Liver (tissue), 8 donors: ENCODE measurements at regions not wholly inside any gene's neighbourhood (a gene's known extent, or its start where the extent isn't known, plus 50 kb on each side); places are given as distances from the start of the nearest gene placed in this dataset.
A peak's percentile ranks its signal among the peaks of the same experiment; 100 is the strongest.

Experiments used
- DNase-seq: peaks from one replicate; pipeline ENCODE4 v3.0.0-alpha.2; 2017; ENCODE audit warnings: low spot score
- H3K27ac ChIP-seq, 2 donors: one replicate each; pipeline ENCODE4 v1.7.0; 2013; ENCODE audit warnings: inconsistent platforms in 2 of 2, low read length in 2 of 2, control low read depth in 1 of 2, low read depth in 1 of 2, mild to moderate bottlenecking in 1 of 2
- H3K27me3 ChIP-seq, 4 donors: one replicate each; pipeline versions ENCODE4 v1.6.1 to v1.7.0; 2013; ENCODE audit warnings: low read length in 3 of 4, inconsistent platforms in 1 of 4, mild to moderate bottlenecking in 1 of 4, moderate library complexity in 1 of 4; ENCODE audit not compliant: control insufficient read depth in 4 of 4, insufficient read depth in 4 of 4
- H3K36me3 ChIP-seq, 4 donors: one replicate each; pipeline versions ENCODE4 v1.6.1 to v1.7.0; 2013; ENCODE audit warnings: low read length in 3 of 4, mild to moderate bottlenecking in 3 of 4, low read depth in 1 of 4, moderate library complexity in 1 of 4; ENCODE audit not compliant: control insufficient read depth in 4 of 4, insufficient read depth in 3 of 4
- H3K4me1 ChIP-seq, 4 donors: one replicate each; pipeline versions ENCODE4 v1.6.1 to v1.7.0; 2013; ENCODE audit warnings: low read length in 3 of 4, mild to moderate bottlenecking in 3 of 4, moderate library complexity in 1 of 4; ENCODE audit not compliant: control insufficient read depth in 4 of 4, insufficient read depth in 4 of 4
- H3K4me3 ChIP-seq, 3 donors: one replicate each; pipeline versions ENCODE4 v1.6.1 to v1.7.0; 2013; ENCODE audit warnings: low read length in 3 of 3, control low read depth in 1 of 3, low read depth in 1 of 3, mild to moderate bottlenecking in 1 of 3
- H3K9ac ChIP-seq, 2 donors: one replicate each; pipeline ENCODE4 v1.7.0; 2013; ENCODE audit warnings: low read length in 2 of 2, mild to moderate bottlenecking in 2 of 2, moderate library complexity in 2 of 2, control low read depth in 1 of 2, low read depth in 1 of 2
- H3K9me3 ChIP-seq, 4 donors: one replicate each; pipeline versions ENCODE4 v1.6.1 to v1.7.0; 2013; ENCODE audit warnings: low read length in 3 of 4; ENCODE audit not compliant: control insufficient read depth in 4 of 4
- FOXA2 ChIP-seq: IDR thresholded peaks from 2 replicates; pipeline ENCODE4 v1.6.1; 2016; ENCODE audit warnings: antibody characterized with exemption
- GABPA ChIP-seq, 2 donors: IDR thresholded peaks in 1 of 2; conservative IDR thresholded peaks in 1 of 2; 2 replicates each; pipeline ENCODE4 v1.6.1; 2016; ENCODE audit warnings: antibody characterized with exemption in 2 of 2, mild to moderate bottlenecking in 1 of 2, moderate library complexity in 1 of 2
- HNF4A ChIP-seq, 2 donors: conservative IDR thresholded peaks; 2 replicates each; pipeline ENCODE4 v1.6.1; 2016; ENCODE audit warnings: antibody characterized with exemption in 2 of 2, mild to moderate bottlenecking in 2 of 2
- HNF4G ChIP-seq: IDR thresholded peaks from 2 replicates; pipeline ENCODE4 v1.6.1; 2016; ENCODE audit warnings: antibody characterized with exemption
- JUND ChIP-seq, 2 donors: IDR thresholded peaks; 2 replicates each; pipeline ENCODE4 v1.6.1; 2016; ENCODE audit warnings: antibody characterized with exemption in 2 of 2
- NR2F2 ChIP-seq: IDR thresholded peaks from 2 replicates; pipeline ENCODE4 v1.6.1; 2016; ENCODE audit warnings: antibody characterized with exemption
- RAD21 ChIP-seq, 2 donors: IDR thresholded peaks; 2 replicates each; pipeline ENCODE4 v1.6.1; 2016; ENCODE audit warnings: antibody characterized with exemption in 2 of 2, mild to moderate bottlenecking in 2 of 2
- RXRA ChIP-seq, 2 donors: IDR thresholded peaks; 2 replicates each; pipeline ENCODE4 v1.6.1; 2017 to 2018; ENCODE audit warnings: antibody characterized with exemption in 2 of 2, mild to moderate bottlenecking in 1 of 2
- SP1 ChIP-seq: IDR thresholded peaks from 2 replicates; pipeline ENCODE4 v1.6.1; 2018; ENCODE audit warnings: antibody characterized with exemption, mild to moderate bottlenecking
- TAF1 ChIP-seq: conservative IDR thresholded peaks from 2 replicates; pipeline ENCODE4 v1.6.1; 2016; ENCODE audit warnings: antibody characterized with exemption, mild to moderate bottlenecking
- YY1 ChIP-seq: IDR thresholded peaks from 2 replicates; pipeline ENCODE4 v1.6.1; 2016; ENCODE audit warnings: antibody characterized with exemption, mild to moderate bottlenecking
- WGBS: extraction: QIAGEN DNeasy Blood & Tissue Kit; methylation state at CpG from one replicate; pipeline ENCODE4 v1.1.7; 2013; 5-methylcytosine and 5-hydroxymethylcytosine counted together
- TF ChIP-seq, protein P1 (sequence below): IDR thresholded peaks from 2 replicates; pipeline ENCODE4 v1.6.1; 2016; ENCODE audit warnings: antibody characterized with exemption
- TF ChIP-seq, protein P2 (sequence below): IDR thresholded peaks from 2 replicates; pipeline ENCODE4 v1.6.1; 2016; ENCODE audit warnings: antibody characterized with exemption
- TF ChIP-seq, protein P3 (sequence below): IDR thresholded peaks from 2 replicates; pipeline ENCODE4 v1.6.1; 2016; ENCODE audit warnings: antibody characterized with exemption
- TF ChIP-seq, protein P4 (sequence below): fragments of 150-350 bp; IDR thresholded peaks from 2 replicates; pipeline ENCODE4 v1.5.1; 2017; ENCODE audit warnings: improper control_type of control experiment, low read depth, low read length; ENCODE audit not compliant: missing input control
- TF ChIP-seq, protein P5 (sequence below): IDR thresholded peaks from 2 replicates; pipeline ENCODE4 v1.6.1; 2016; ENCODE audit warnings: antibody characterized with exemption, mild to moderate bottlenecking
- donor health status: healthy.
- donor health status: healthy.
- donor health status: healthy.
- donor health status: healthy.
- donor health status: healthy.

DNA sequence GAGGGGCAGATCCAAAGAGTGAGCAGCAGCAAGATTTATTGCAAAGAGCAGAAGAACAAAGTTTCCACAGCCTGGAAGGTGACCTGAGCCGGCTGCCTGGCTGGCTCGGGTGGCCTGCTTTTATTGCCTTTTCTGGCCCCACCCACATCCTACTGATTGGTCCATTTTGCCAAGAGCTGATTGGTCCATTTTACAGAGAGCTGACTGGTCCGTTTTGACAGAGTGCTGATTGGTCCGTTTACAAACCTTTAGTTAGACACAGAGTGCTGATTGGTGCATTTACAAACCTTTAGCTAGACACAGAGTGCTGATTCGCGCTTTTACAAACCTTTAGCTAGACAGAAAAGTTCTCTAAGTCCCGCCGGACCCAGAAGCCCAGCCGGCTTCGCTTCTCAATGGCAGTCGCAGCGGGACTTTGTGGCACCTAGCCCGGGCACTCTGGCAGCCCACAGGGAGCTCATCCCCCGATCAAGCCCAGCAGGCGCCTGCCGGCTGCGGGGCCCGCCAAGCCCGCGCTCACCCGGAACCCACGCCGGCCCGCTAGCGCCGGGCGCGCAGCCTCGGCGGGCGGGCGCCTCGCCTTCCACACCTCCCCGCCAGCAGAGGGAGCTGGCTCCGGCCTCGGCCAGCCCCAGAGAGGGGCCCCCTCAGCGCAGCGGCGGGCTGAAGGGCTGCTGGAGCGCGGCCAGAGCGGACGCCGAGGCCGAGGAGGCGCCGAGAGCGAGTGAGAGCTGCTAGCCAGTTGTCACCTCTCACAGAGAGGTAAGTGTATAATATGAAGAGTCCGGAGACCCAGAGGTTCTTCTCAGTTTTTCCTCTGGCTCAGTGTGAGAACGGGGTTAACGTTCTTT is 339.2 kb downstream of the CHL1 start:
- no peak overlapping the region for H3K27ac ChIP-seq
- H3K9me3 ChIP-seq = peaks cover 0 to 8% (median 2%) of the 10 kb centered on the region in 4 donors
- TF ChIP-seq, protein P1, sequence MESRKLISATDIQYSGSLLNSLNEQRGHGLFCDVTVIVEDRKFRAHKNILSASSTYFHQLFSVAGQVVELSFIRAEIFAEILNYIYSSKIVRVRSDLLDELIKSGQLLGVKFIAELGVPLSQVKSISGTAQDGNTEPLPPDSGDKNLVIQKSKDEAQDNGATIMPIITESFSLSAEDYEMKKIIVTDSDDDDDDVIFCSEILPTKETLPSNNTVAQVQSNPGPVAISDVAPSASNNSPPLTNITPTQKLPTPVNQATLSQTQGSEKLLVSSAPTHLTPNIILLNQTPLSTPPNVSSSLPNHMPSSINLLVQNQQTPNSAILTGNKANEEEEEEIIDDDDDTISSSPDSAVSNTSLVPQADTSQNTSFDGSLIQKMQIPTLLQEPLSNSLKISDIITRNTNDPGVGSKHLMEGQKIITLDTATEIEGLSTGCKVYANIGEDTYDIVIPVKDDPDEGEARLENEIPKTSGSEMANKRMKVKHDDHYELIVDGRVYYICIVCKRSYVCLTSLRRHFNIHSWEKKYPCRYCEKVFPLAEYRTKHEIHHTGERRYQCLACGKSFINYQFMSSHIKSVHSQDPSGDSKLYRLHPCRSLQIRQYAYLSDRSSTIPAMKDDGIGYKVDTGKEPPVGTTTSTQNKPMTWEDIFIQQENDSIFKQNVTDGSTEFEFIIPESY = no peak
- peak overlapping the region in 1 of 3 donors; percentile 9 for H3K4me3 ChIP-seq
- H3K9ac ChIP-seq = no peak overlapping the region
- DNase-seq = peak; percentile 33
- no peaks in the 10 kb centered on the region for H3K27me3 ChIP-seq
- H3K4me1 ChIP-seq = peaks cover 0 to 2% (median 0%) of the 10 kb centered on the region in 4 donors
- no peaks in the 10 kb centered on the region for H3K36me3 ChIP-seq
- WGBS = 37% methylated on average over 51 of the region's 51 CpGs

DNA sequence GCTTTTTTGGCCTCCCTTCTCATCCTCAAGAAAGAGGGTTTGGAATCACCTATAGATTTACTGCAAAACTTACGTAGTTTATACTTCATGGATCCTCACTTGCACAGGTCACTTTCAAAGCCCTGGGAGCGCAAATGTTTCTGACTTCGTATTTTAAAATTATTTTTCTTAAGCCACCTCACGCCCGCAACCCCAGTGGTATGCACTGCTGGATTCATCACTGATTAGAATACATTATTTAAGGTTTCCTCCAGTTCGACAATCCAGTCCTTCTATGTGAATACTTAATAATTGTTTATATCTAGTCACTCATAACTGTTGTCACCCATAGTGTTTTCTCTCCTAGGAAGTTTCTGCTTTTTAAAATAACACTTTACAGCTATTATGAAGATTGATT is 339.9 kb downstream of the CHL1 start:
- peaks cover 0 to 2% (median 0%) of the 10 kb centered on the region in 4 donors for H3K27me3 ChIP-seq
- no peaks in the 10 kb centered on the region for H3K36me3 ChIP-seq
- no peak for DNase-seq
- H3K9me3 ChIP-seq = peaks cover 0 to 8% (median 3%) of the 10 kb centered on the region in 4 donors
- H3K4me3 ChIP-seq = peak overlapping the region in 1 of 3 donors; percentile 9
- H3K4me1 ChIP-seq = peaks cover 0 to 2% (median 0%) of the 10 kb centered on the region in 4 donors
- WGBS = 80% methylated on average over 6 of the region's 6 CpGs
- TF ChIP-seq TAF1 (no peak), HNF4A (conservative IDR thresholded peaks at IDR 0.05) (no peak), HNF4G (no peak), YY1 (no peak), JUND (IDR thresholded peaks at IDR 0.05) (no peak), NR2F2 (no peak), GABPA (IDR thresholded peaks at IDR 0.05 in 1 of 2, conservative IDR thresholded peaks at IDR 0.05 in 1 of 2) (no peak), FOXA2 (no peak), RXRA (IDR thresholded peaks at IDR 0.05) (no peak), SP1 (no peak), RAD21 (IDR thresholded peaks at IDR 0.05) (no peak)
- TF ChIP-seq, protein P2, sequence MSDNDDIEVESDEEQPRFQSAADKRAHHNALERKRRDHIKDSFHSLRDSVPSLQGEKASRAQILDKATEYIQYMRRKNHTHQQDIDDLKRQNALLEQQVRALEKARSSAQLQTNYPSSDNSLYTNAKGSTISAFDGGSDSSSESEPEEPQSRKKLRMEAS = no peak
- TF ChIP-seq, protein P3, sequence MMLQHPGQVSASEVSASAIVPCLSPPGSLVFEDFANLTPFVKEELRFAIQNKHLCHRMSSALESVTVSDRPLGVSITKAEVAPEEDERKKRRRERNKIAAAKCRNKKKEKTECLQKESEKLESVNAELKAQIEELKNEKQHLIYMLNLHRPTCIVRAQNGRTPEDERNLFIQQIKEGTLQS = no peak
- TF ChIP-seq, protein P1 = no peak
- TF ChIP-seq, protein P4, sequence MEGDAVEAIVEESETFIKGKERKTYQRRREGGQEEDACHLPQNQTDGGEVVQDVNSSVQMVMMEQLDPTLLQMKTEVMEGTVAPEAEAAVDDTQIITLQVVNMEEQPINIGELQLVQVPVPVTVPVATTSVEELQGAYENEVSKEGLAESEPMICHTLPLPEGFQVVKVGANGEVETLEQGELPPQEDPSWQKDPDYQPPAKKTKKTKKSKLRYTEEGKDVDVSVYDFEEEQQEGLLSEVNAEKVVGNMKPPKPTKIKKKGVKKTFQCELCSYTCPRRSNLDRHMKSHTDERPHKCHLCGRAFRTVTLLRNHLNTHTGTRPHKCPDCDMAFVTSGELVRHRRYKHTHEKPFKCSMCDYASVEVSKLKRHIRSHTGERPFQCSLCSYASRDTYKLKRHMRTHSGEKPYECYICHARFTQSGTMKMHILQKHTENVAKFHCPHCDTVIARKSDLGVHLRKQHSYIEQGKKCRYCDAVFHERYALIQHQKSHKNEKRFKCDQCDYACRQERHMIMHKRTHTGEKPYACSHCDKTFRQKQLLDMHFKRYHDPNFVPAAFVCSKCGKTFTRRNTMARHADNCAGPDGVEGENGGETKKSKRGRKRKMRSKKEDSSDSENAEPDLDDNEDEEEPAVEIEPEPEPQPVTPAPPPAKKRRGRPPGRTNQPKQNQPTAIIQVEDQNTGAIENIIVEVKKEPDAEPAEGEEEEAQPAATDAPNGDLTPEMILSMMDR = no peak
- TF ChIP-seq, protein P5, sequence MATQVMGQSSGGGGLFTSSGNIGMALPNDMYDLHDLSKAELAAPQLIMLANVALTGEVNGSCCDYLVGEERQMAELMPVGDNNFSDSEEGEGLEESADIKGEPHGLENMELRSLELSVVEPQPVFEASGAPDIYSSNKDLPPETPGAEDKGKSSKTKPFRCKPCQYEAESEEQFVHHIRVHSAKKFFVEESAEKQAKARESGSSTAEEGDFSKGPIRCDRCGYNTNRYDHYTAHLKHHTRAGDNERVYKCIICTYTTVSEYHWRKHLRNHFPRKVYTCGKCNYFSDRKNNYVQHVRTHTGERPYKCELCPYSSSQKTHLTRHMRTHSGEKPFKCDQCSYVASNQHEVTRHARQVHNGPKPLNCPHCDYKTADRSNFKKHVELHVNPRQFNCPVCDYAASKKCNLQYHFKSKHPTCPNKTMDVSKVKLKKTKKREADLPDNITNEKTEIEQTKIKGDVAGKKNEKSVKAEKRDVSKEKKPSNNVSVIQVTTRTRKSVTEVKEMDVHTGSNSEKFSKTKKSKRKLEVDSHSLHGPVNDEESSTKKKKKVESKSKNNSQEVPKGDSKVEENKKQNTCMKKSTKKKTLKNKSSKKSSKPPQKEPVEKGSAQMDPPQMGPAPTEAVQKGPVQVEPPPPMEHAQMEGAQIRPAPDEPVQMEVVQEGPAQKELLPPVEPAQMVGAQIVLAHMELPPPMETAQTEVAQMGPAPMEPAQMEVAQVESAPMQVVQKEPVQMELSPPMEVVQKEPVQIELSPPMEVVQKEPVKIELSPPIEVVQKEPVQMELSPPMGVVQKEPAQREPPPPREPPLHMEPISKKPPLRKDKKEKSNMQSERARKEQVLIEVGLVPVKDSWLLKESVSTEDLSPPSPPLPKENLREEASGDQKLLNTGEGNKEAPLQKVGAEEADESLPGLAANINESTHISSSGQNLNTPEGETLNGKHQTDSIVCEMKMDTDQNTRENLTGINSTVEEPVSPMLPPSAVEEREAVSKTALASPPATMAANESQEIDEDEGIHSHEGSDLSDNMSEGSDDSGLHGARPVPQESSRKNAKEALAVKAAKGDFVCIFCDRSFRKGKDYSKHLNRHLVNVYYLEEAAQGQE = no peak
- no peak overlapping the region for H3K9ac ChIP-seq
- no peak overlapping the region for H3K27ac ChIP-seq
